ENCODE measurements at regions not wholly inside any gene's neighbourhood (a gene's known extent, or its start where the extent isn't known, plus 50 kb on each side); places are given as distances from the start of the nearest gene placed in this dataset.

GRCh38 chr1:4292861-4293260 lies 361.5 kb upstream of the AJAP1 start:
- no peak for DNase-seq

GRCh38 chr1:4298361-4299083 lies 355.9 kb upstream of the AJAP1 start:
- DNase-seq: no peak

- DNase-seq: no peak
These were observed 353.4 kb upstream of the AJAP1 start for GRCh38 chr1:4301007-4301406.

- DNase-seq: no peak
These were observed 351.1 kb upstream of the AJAP1 start for GRCh38 chr1:4303303-4303702.

- DNase-seq: no peak
These were observed 348.7 kb upstream of the AJAP1 start for GRCh38 chr1:4305526-4306301.

- no peak for DNase-seq
These were observed 347.6 kb upstream of the AJAP1 start for GRCh38 chr1:4306559-4307467.

GRCh38 chr1:4307468-4307845 lies 347.0 kb upstream of the AJAP1 start:
- DNase-seq: no peak

GRCh38 chr1:4307911-4308545 lies 346.4 kb upstream of the AJAP1 start:
- no peak for DNase-seq

- DNase-seq: no peak
These were observed 345.6 kb upstream of the AJAP1 start for GRCh38 chr1:4308806-4309205.

GRCh38 chr1:4309676-4310320 lies 344.6 kb upstream of the AJAP1 start:
- DNase-seq: no peak

GRCh38 chr1:4310396-4310923 lies 343.9 kb upstream of the AJAP1 start:
- no peak for DNase-seq

GRCh38 chr1:4312024-4312423 lies 342.4 kb upstream of the AJAP1 start:
- no peak for DNase-seq

- no peak for DNase-seq
These were observed 339.2 kb upstream of the AJAP1 start for GRCh38 chr1:4315202-4315601.

GRCh38 chr1:4317207-4317606 lies 337.2 kb upstream of the AJAP1 start:
- DNase-seq: no peak

GRCh38 chr1:4318720-4319119 lies 335.7 kb upstream of the AJAP1 start:
- no peak for DNase-seq

GRCh38 chr1:4319496-4319895 lies 334.9 kb upstream of the AJAP1 start:
- DNase-seq: no peak

GRCh38 chr1:4322881-4323280 lies 331.5 kb upstream of the AJAP1 start:
- DNase-seq: no peak

- no peak for DNase-seq
These were observed 331.1 kb upstream of the AJAP1 start for GRCh38 chr1:4323309-4323708.

GRCh38 chr1:4324525-4324924 lies 329.9 kb upstream of the AJAP1 start:
- DNase-seq: no peak

GRCh38 chr1:4327142-4327541 lies 327.3 kb upstream of the AJAP1 start:
- DNase-seq: no peak

- DNase-seq: no peak
These were observed 325.9 kb upstream of the AJAP1 start for GRCh38 chr1:4328402-4329071.

Measured in right hindlimb (tissue), 1 donor.